Fibroblast of skin of right quadriceps (primary cell): ENCODE measurements at regions not wholly inside any gene's neighbourhood (a gene's known extent, or its start where the extent isn't known, plus 50 kb on each side); places are given as distances from the start of the nearest gene placed in this dataset.
"Not testable (repeated sequence)": the region's sequence is repeated elsewhere in the genome, so short reads cannot be mapped to it uniquely, and the experiment has no call there.

Source experiments
- DNase-seq: peaks from one replicate; pipeline ENCODE4 v3.0.0-alpha.2; 2013

DNA sequence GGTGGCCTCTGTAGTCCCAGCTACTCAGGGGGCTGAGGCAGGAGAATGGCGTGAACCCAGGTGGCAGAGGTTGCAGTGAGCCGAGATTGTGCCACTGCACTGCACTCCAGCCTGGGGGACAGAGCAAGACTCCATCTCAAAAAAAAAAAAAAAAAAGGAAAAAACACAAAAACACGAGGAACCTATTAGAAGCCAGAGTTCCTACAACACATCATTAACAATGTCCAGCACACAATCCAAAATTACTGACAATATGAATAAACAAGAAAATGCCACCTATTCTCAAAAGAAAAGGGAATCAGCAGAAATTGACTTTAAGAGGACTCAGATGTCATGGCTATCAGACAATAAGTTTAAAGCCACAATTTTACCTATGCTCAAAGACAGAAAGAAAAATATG, 57.3 kb upstream of the HS3ST3A1 start:
- DNase-seq, result not testable (repeated sequence)

- no peak for DNase-seq
Observed at GRCh38 chr17:13665872-13666635, 64.3 kb upstream of the HS3ST3A1 start.

DNA sequence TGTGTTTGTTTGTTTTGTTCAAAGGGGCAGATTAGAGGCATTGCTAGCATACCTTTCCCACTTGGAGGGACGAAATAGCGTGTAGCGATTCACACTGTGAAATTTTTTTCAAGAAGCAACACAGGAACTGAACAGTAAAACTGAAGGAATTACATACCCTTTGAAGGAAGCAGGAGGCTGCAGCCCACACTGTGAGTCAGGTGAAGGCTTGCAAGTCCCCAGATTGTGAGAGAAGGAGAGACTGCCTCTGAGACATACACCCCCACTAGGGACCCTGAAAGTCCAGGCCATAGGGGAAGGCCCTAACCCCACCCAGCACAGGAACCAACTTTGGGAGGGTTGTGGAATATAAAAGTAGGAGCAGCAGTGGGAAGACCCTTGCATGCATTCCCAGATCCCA, 69.6 kb upstream of the HS3ST3A1 start:
- DNase-seq, result no peak

DNA sequence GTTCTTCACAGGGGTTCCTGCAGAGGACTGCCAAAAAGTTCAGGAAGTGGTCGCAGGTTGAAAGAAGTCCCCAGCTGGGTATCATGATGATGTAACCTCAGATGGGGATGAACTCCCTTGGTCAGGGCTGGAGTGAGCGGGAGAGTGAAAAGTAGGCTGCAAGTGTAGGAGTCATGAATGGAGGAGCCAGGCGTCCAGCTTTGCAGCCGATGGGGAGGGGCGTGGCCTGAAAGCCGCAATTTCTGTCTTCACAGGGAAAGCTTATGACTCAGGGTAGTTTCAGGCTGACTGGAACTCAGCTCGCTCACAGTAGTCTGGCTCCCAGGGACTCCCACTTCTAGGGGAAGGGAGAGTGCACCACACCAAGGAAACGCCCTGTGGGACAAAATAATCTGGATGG, 70.0 kb upstream of the HS3ST3A1 start:
- peak; percentile 26 for DNase-seq

DNA sequence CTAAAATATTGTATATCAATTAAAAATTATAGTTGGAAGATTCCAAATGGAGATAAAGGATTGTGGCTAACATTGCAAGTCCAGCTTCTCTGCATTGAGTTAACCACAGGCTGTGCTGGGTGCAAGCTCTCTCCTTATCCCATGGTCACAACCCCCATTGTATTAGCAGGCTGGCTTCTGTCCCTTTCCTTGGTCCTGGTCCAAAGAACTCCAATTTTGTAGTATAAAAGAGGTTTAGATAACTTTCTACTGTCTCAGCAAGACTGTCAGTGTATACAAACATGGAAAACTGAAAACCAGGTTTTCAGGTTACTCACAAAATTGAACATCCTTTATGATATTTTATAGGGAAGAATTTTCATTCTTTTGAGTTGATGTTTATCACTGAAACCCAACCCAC, 76.6 kb upstream of the HS3ST3A1 start:
- DNase-seq, result no peak

GRCh38 chr17:13678841-13679240, 77.1 kb upstream of the HS3ST3A1 start:
- no peak for DNase-seq

- no peak for DNase-seq
Observed at GRCh38 chr17:13688716-13689115, 87.0 kb upstream of the HS3ST3A1 start.

DNA sequence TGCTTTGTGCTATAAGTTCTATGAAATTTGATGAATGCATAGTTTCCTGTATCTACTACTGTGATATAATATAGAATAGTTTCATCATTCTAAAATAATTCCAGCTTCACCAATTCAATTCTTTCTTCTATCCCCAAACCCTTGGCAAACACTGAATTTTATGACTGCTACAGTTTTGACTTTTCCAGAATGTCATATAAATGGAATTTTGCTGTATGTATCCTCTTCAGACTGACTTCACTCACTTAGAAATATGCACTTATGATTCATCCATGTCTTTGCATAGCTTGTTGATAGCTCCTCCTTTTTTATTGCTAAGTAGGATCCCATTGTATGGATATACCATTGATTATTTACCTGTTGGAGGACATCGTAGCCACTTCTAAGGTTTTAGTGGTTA, 89.1 kb upstream of the HS3ST3A1 start:
- DNase-seq, result peak; percentile 37

DNA sequence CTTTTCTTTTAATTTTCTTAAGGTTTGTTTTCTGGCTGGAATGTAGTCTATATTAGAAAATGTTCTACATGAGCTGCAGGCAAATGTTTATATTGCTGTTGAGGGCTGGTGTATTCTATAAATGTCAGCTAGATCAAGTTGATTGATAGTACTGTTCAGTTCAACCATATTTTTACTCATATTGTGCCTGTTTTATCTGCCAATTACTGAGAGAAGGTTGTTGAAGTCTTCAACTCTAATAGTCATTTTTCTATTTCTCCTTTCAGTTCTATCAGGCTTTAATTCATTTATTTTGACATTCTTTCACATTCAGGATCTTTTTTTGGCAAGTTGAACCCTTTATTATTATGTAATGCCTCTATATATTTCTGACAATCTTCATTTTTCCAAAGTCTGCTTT, 93.2 kb upstream of the HS3ST3A1 start:
- DNase-seq, result no peak

- DNase-seq, result no peak
Observed at GRCh38 chr17:13698832-13699231, 97.1 kb upstream of the HS3ST3A1 start.

GRCh38 chr17:13699261-13699660, 97.5 kb upstream of the HS3ST3A1 start:
- no peak for DNase-seq

- DNase-seq, result peak; percentile 65
Observed at GRCh38 chr17:13702266-13702665, 100.5 kb upstream of the HS3ST3A1 start.

DNA sequence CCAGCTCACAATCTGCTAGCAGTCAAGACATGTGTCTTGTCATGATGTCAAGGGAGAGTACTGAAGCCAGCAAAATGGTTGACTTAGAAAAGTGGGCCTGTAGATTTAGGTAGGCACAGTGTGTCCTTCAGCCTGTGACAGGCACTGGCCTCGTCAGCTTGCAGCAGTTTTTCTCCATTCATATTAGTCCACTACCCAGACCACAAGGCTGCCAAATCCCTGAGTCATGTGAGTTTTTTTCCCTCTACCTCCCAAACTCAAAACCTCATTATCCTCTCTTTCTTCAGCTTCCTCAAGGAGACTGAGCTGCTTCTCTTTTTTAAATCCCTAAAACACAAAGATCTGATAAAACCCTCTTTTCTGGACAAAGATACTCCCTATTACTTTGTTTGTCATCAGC, 102.6 kb upstream of the HS3ST3A1 start:
- peak; percentile 85 for DNase-seq

DNA sequence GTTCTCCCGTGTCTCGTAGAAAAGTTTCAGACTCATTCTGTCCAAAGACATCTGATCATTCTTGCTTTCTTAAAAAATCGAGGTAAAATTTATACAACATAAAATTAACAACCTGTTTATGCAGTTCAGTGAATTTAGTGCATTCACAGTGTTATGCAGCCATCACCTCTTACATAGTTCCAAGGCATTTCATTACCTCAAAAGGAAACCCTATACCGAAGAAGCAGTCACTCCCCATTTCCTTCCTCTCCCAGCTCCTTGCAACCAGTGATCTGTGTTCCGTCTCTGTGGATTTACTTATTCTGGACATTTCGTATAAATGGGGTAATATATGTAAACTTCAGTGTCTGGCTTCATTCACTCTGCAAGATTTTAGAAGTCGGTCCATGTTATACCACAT, 103.5 kb upstream of the HS3ST3A1 start:
- no peak for DNase-seq

DNA sequence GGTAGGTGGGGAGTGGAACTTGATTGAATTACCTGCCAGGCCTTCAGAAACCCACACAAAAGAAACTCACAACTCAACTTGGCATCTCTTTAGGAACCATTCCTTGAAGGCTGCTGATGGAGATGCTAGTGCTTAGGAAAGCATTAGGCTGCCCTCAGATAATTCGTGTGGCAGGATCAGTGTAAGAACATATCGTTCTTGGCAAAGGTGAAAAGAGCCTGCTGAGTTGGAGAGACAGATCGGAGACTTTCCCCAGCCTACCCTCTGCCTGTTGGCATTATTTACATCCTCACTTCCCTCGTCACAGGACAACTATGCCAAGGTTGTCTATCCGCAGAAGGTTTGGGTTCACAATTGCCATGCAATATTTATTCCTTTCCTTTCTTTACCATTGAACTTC, 120.0 kb upstream of the HS3ST3A1 start:
- DNase-seq, result no peak

DNA sequence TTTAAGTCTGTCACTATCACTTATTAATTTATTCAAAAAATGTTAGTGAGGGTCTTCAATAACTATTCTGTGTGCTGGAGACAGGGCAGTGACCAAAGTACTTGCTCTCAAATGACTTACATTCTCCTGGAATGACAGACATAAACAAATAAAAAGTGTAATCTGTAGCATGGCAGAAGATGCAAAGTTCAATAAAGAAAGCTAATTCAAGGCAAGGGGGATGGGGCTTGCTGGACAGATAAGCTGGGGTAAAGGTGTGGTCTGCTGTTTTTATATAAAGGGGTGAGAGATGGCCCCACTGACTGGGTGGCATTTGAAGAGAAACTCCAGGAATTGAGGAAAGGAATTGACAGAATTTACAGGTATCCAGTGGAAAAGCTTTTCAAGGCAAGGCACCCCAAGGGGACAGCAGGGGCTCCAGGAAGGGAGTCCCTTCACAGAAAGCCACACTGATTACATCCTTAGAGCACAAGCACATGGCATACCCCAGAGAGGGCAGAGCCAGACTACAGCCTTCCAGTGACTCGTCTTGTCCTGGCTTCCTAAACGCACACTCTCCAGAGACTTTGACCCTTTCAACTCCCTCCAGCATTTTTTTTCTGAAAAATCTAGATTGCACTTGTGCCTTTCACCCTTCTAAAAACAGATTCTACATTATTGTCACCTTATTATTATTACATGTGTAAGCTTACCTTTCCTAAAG, 123.7 kb upstream of the HS3ST3A1 start:
- DNase-seq, result peak; percentile 65

GRCh38 chr17:13727441-13728171, 125.9 kb upstream of the HS3ST3A1 start:
- DNase-seq, result peak; percentile 93

GRCh38 chr17:13728781-13729180, 127.1 kb upstream of the HS3ST3A1 start:
- peak; percentile 84 for DNase-seq

GRCh38 chr17:13729466-13730134, 127.9 kb upstream of the HS3ST3A1 start:
- no peak for DNase-seq

DNA sequence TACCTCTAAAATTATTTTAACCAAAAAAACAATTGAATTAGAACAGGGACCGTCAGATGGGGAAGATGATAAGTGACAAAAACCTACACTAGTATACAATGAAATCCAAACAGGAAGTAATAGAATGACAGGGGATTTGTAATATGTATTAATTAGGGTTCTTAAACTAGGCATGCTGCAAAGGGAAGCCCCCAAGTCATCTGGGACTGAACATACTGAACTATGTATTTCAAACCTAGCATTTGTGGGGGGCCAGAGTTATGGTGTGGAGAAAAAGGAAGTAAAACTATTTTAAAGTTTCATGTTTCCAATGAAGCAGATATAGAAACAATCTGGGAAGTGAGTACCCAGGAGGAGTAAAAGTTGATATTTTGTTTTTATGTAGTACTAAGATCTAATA, 133.2 kb upstream of the HS3ST3A1 start:
- no peak for DNase-seq

- peak; percentile 69 for DNase-seq
Observed at GRCh38 chr17:13735444-13735843, 133.7 kb upstream of the HS3ST3A1 start.

DNA sequence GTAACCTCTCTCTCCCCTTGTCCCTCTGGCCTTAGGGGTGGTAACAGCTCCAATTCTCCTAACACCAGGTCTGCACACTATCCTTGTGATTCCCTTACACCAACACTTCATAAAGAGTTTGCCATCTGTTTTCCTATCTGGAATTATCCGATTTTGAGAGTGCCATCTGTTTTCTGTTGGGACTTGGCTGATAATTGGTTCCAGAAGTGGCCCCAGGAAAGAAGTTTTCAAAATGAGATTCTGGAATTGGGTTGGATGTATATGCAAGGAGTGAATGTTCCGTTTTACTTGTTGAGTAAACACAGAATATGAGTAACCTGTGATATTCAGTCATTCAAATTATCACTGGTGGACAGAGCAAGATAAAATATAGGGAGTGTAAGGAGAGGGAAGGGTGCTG, 134.1 kb upstream of the HS3ST3A1 start:
- peak; percentile 72 for DNase-seq

DNA sequence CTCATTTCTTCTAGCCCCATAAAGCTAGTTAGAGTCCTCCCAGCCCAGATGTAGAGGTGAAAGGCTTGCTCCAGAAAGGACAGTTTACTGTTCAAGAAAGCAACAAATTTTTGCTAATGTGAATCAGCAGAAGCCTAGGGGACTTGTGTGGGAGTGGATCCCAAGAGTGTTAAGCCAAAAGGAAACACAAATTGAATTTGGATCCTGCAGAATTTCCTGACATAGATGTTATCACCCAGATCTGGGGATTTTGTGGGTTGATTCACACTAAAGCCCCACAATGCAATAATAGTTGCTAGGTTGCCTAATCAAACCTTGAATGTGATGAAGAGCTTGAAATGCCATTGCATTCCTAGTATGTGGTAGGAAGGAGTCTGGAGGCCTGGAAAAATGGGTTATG, 135.2 kb upstream of the HS3ST3A1 start:
- peak; percentile 94 for DNase-seq
